ENCODE measurements at regions not wholly inside any gene's neighbourhood (a gene's known extent, or its start where the extent isn't known, plus 50 kb on each side); places are given as distances from the start of the nearest gene placed in this dataset.

DNA sequence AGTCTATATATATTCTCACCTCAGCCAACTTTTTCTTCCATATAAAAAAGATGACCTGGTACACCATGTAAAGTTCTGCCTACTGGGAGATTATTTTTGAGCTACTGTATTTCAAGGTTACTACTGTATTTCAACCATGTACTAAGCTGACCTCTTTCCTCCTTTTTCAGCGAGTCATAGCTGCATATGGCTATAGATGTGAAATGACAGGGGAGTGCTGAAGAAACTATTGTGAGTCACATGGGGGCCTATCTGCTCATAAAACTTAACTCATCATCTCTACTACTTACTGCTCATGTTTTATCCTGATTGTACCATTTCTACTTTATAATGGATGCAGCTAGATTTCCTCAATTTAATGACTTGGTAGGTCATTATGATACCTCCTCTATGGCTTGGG is 571.4 kb upstream of the ATP2B1 start:
- TF ChIP-seq, protein P1, sequence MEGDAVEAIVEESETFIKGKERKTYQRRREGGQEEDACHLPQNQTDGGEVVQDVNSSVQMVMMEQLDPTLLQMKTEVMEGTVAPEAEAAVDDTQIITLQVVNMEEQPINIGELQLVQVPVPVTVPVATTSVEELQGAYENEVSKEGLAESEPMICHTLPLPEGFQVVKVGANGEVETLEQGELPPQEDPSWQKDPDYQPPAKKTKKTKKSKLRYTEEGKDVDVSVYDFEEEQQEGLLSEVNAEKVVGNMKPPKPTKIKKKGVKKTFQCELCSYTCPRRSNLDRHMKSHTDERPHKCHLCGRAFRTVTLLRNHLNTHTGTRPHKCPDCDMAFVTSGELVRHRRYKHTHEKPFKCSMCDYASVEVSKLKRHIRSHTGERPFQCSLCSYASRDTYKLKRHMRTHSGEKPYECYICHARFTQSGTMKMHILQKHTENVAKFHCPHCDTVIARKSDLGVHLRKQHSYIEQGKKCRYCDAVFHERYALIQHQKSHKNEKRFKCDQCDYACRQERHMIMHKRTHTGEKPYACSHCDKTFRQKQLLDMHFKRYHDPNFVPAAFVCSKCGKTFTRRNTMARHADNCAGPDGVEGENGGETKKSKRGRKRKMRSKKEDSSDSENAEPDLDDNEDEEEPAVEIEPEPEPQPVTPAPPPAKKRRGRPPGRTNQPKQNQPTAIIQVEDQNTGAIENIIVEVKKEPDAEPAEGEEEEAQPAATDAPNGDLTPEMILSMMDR (IDR thresholded peaks at IDR 0.05) = no peak
- no peak for TF ChIP-seq POLR2A (IDR thresholded peaks at IDR 0.05)
